ENCODE measurements at regions not wholly inside any gene's neighbourhood (a gene's known extent, or its start where the extent isn't known, plus 50 kb on each side); places are given as distances from the start of the nearest gene placed in this dataset.

DNA sequence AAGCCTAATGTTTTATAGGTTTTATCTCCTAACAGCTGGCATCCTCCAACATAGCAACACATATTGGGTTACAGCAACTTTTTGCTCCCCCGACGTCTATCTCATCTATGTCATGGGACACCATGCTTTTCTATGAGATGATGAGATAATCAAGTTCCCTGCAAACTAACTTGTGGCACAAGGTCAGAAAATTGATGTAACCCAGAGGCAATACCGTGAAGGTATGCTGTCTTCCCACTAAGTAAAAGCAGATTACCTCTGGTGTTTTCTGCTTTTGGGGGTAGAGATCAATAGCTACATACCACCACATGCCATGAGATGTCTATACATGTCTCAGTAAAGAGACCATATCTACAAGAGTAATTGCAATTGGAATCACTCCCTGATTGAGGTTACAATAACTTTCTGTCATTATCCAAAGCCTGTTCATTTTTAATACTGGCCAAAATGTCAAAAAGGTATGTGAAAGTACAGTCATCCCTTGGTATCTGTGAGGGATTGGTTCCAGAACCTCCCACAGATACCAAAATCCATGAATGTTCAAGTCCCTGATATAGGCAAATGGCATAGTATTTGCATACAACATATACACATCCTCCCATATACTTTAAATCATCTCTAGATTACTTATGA, 131.3 kb downstream of the CYSLTR2 start:
- Histone ChIP-seq H3K36me3 (replicated peaks) (no peaks in the 10 kb centered on the region), H3K9me3 (no peaks in the 10 kb centered on the region; the same call in 1 of the 2 replicates), H3K4me1 (no peaks in the 10 kb centered on the region), H3K27me3 (ENCODE audit: low read depth) (no peaks in the 10 kb centered on the region), H3K4me3 (no peak overlapping the region)
- in situ Hi-C loops (cut with MboI; ENCODE audit: low sequenced_read_pairs), result no loop called here
- DNase-seq (ENCODE audit: low spot score in 2 of 2), result no peak

DNA sequence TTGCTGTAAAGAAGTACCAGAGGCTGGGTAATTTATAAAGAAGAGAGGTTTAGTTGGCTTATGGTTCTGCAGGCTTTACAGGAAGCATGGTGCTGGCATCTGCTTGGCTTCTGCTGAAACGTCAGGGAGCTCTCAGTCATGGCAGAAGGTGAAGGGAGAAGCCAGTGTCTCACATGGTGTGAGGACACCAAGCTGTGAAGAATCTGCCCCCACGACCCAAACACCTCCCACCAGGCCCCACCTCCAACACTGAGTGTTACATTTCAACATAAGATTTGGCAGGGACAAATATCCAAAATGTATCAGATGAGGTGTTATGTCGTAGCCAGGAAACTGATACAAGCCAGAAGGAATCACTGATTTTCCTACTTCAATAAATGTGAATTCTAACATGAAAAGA, 136.5 kb downstream of the CYSLTR2 start:
- DNase-seq (ENCODE audit: low spot score in 2 of 2), result no peak
- Histone ChIP-seq H3K4me3 (no peak overlapping the region), H3K4me1 (no peaks in the 10 kb centered on the region), H3K9me3 (no peaks in the 10 kb centered on the region), H3K36me3 (replicated peaks) (no peaks in the 10 kb centered on the region), H3K27me3 (ENCODE audit: low read depth) (no peaks in the 10 kb centered on the region)
- in situ Hi-C loops (cut with MboI; ENCODE audit: low sequenced_read_pairs), result no loop called here

DNA sequence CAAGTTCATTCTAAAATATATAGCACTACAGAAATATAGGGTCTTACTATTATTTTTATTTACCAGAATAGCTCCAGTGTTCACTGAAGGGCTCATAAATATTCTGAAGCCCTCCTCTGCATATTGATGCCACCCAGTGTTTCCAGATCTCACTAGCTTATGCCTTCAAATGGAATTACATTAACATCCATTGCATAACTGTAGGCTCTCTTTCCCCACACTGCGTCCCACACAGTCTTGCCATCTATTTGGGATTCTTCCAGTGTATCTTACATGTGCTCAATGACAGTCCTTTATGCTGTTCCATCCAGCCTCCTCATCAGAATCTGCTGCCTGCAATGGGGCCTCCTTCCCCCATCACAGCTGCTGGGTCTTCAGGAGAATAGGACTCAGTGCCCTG, 137.2 kb downstream of the CYSLTR2 start:
- in situ Hi-C loops (cut with MboI; ENCODE audit: low sequenced_read_pairs), result no loop called here
- no peaks in the 10 kb centered on the region for H3K27me3 ChIP-seq (ENCODE audit: low read depth)
- DNase-seq (ENCODE audit: low spot score in 2 of 2), result no peak
- no peak overlapping the region for H3K4me3 ChIP-seq
- no peaks in the 10 kb centered on the region for H3K9me3 ChIP-seq
- no peaks in the 10 kb centered on the region for H3K36me3 ChIP-seq (replicated peaks)
- no peaks in the 10 kb centered on the region for H3K4me1 ChIP-seq

DNA sequence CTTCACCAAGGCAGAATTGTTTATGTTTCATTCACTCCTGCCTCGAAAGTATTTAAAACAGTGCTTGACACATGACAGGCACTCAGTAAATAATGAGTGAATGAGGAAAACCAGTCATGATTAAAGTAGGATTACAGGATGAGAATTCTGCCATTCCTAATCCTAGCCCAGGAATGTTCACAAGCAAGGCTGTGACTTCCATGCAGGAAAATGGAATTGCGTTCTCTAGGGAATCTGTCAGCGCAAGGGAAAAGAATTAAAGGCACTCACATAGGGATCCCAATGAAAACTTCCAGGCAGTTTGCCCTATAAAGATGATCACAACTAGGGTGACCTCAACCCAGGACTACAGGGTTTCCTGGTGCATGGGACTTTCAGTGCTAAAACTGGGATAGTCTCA, 143.4 kb downstream of the CYSLTR2 start:
- in situ Hi-C loops (cut with MboI; ENCODE audit: low sequenced_read_pairs), result no loop called here
- Histone ChIP-seq H3K4me3 (no peak overlapping the region), H3K27me3 (ENCODE audit: low read depth) (peaks cover 6% of the 10 kb centered on the region), H3K4me1 (no peaks in the 10 kb centered on the region), H3K36me3 (replicated peaks) (no peaks in the 10 kb centered on the region), H3K9me3 (no peaks in the 10 kb centered on the region)
- no peak for DNase-seq (ENCODE audit: low spot score in 2 of 2)

DNA sequence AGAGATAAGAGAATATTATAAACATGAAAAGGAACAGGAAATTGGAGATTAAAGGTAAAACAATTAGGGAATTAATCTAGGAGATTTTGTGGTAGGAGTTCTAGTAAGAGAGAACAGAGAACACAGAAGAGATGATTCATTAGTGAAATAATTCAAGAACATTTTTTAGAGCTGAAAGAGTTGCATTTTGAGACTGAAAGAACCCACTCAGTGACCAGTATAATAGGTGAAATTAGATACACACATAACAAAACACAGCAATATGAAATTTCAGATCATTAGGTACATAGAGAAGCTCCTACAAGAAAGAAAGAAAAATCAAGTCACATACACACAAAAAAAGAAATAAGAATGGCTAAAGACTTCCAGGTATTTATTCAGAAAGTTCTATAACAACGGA, 144.0 kb downstream of the CYSLTR2 start:
- Histone ChIP-seq H3K4me3 (no peak overlapping the region), H3K9me3 (no peaks in the 10 kb centered on the region), H3K4me1 (no peaks in the 10 kb centered on the region), H3K36me3 (replicated peaks) (no peaks in the 10 kb centered on the region), H3K27me3 (ENCODE audit: low read depth) (peaks cover 6% of the 10 kb centered on the region)
- no peak for DNase-seq (ENCODE audit: low spot score in 2 of 2)
- in situ Hi-C loops (cut with MboI; ENCODE audit: low sequenced_read_pairs), result no loop called here

DNA sequence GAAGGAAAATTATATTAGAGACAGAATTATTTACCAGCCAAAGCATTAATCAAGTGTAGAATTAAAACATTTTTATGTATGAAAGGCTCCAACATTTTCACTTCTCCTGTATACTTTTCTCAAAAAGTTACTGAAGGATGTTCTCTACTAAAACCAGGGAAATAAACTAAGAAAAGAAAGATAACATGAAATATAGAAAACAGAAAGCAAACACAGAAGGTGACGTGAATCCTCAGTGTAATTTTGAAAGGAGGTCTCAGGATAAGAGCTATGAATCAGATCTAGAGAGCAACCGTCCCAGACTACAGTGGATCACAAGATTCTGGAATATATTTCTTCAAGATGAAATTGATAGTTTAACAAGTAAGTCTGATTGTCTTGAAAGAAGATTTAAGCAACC, 144.5 kb downstream of the CYSLTR2 start:
- Histone ChIP-seq H3K27me3 (ENCODE audit: low read depth) (peaks cover 6% of the 10 kb centered on the region), H3K4me1 (no peaks in the 10 kb centered on the region), H3K36me3 (replicated peaks) (no peaks in the 10 kb centered on the region), H3K9me3 (no peaks in the 10 kb centered on the region), H3K4me3 (no peak overlapping the region)
- no peak for DNase-seq (ENCODE audit: low spot score in 2 of 2)
- in situ Hi-C loops (cut with MboI; ENCODE audit: low sequenced_read_pairs), result no loop called here

DNA sequence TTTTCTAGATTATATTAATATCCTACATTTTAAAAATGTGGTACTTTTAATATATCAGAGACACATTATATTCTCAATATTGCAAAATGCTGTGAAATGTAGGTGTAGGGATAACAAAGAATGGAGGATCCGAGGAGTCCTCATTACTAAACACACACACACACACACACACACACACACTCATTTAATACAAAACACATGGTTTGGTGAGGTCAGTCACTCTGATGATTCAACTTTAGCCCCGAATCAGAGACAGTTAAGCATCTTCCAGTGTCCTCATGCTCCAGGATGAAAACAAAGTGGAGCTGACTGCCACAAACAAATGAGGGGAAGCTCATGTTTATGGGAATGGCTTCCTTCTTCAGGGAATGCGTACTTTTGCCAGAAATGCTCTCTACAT, 147.5 kb downstream of the CYSLTR2 start:
- H3K36me3 ChIP-seq (replicated peaks), result no peaks in the 10 kb centered on the region
- no peak overlapping the region for H3K4me3 ChIP-seq
- H3K4me1 ChIP-seq, result no peaks in the 10 kb centered on the region
- DNase-seq (ENCODE audit: low spot score in 2 of 2), result no peak
- in situ Hi-C loops (cut with MboI; ENCODE audit: low sequenced_read_pairs), result no loop called here
- peaks cover 9% of the 10 kb centered on the region for H3K27me3 ChIP-seq (ENCODE audit: low read depth)
- H3K9me3 ChIP-seq, result no peaks in the 10 kb centered on the region

DNA sequence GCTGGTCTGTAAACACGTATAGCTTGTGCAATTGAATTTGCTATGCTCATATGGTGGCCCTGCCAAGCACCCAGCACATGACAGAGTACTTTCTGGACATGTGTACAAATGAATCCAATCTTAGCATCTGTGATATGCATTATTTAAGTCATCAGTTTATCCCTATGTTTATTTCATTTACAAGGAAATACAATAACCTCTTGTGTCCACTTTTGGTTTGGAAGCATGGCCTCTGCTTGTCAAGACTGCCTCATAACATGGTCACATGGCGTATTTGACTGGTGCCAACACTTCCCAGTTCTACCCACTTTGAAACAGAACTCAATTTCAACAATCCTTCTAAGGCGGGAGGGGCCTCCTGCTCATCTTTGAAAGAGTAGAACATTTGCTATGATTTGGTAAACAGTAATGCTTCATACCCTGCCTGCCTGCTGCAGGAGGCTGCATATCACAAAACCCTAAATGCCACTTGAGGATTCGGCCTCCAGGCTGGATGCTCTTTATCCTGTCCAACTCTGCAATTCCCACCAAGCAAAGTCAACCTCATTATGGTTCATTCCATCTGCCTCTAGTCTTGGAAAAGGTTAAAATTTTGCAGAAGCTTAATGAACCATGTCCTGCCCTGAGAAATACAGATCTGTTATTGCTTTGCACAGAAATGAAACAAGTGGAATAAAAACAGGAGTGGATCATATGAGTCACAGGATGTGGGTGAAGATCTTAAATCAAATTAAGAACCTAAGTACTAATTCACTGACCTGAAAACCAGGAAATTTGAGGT, 151.3 kb downstream of the CYSLTR2 start:
- H3K27me3 ChIP-seq (ENCODE audit: low read depth), result peaks cover 9% of the 10 kb centered on the region
- H3K36me3 ChIP-seq (replicated peaks), result no peaks in the 10 kb centered on the region
- H3K4me1 ChIP-seq, result no peaks in the 10 kb centered on the region
- H3K9me3 ChIP-seq, result no peaks in the 10 kb centered on the region
- DNase-seq (ENCODE audit: low spot score in 2 of 2), result no peak
- in situ Hi-C loops (cut with MboI; ENCODE audit: low sequenced_read_pairs), result no loop called here
- H3K4me3 ChIP-seq, result no peak overlapping the region

DNA sequence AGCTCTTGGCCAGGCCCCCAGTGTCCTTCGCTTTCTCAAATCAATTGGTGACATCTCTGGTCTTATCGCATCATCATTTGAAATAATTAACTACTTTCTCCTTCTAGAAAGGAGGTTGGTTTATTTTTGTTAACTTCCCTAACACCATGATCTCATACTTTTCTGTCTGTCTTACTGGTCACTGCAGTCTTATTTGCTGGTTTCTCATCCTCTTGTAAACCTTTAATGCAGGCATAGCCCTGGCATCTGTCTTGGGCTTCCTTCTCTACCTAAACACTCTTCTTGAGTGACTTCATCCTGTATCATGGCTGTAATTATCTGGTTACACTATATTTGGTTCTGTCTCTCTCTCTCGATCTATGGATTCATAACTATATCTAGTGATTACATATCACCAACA, 152.8 kb downstream of the CYSLTR2 start:
- Histone ChIP-seq H3K4me1 (no peaks in the 10 kb centered on the region), H3K36me3 (replicated peaks) (no peaks in the 10 kb centered on the region), H3K27me3 (ENCODE audit: low read depth) (peaks cover 7% of the 10 kb centered on the region), H3K4me3 (no peak overlapping the region), H3K9me3 (no peaks in the 10 kb centered on the region)
- no peak for DNase-seq (ENCODE audit: low spot score in 2 of 2)
- in situ Hi-C loops (cut with MboI; ENCODE audit: low sequenced_read_pairs), result no loop called here

DNA sequence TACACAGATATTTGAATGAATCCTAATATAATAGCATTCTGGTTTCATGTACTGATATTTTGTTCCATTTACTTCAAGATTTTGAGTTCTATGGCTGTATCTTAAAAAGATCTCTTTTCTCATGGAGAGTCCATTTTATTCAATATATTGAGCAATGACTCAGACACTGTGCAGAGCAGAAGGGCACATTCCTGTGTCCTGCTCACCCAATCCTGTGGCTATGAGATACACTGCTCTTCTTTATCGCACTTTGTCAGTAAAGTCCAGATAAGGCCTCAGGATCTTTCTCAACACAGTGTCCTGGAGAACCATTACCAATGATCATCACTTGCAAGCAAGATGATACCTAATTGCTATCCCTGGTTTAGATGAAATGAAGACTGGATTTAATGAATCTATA, 155.0 kb downstream of the CYSLTR2 start:
- in situ Hi-C loops (cut with MboI; ENCODE audit: low sequenced_read_pairs), result no loop called here
- DNase-seq (ENCODE audit: low spot score in 2 of 2), result no peak
- H3K4me3 ChIP-seq, result no peak overlapping the region
- H3K4me1 ChIP-seq, result no peaks in the 10 kb centered on the region
- H3K9me3 ChIP-seq, result no peaks in the 10 kb centered on the region
- H3K36me3 ChIP-seq (replicated peaks), result no peaks in the 10 kb centered on the region
- H3K27me3 ChIP-seq (ENCODE audit: low read depth), result peaks cover 3% of the 10 kb centered on the region; the same call in 1 of the 2 replicates

DNA sequence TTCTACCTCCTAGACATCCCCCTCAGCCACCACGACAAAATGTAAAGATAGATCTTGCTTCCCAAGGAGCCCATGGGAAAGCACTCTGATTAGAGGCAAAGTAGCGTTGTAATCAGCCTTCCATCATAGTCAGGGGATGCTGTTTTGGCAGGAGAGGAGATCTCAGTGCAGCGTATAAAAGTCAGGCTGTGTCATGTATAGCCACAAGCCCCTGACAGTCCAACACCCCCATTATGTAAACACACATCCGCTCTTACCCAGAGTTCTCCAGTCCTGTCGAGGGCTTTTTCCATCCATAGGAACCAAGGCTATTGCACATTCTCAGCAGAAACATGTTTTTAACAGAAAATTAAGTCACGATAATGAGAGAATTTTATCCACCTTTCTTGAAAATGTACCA, 156.3 kb downstream of the CYSLTR2 start:
- Histone ChIP-seq H3K4me3 (no peak overlapping the region), H3K4me1 (no peaks in the 10 kb centered on the region), H3K9me3 (no peaks in the 10 kb centered on the region), H3K36me3 (replicated peaks) (no peaks in the 10 kb centered on the region), H3K27me3 (ENCODE audit: low read depth) (peaks cover 3% of the 10 kb centered on the region; the same call in 1 of the 2 replicates)
- in situ Hi-C loops (cut with MboI; ENCODE audit: low sequenced_read_pairs), result no loop called here
- no peak for DNase-seq (ENCODE audit: low spot score in 2 of 2)

DNA sequence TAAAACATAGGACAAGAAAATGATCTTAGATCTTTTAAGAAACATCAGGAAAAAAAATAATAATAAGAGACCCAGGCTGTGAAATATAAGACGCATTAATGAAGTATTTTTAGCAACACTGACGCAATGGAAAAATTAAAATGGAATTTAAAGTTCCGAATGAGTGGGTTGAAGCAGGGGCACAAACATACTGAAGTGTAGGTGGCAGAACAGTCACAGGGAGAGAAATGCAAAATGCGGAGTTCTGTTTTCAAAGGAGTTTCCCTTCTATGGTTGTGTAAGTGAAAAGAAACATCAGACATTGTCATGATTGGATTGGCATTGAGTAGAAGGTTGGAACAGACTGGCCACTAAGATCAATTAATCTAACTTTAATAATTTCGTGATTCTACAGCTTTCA, 159.8 kb downstream of the CYSLTR2 start:
- DNase-seq (ENCODE audit: low spot score in 2 of 2), result no peak
- in situ Hi-C loops (cut with MboI; ENCODE audit: low sequenced_read_pairs), result no loop called here
- Histone ChIP-seq H3K36me3 (replicated peaks) (no peaks in the 10 kb centered on the region), H3K27me3 (ENCODE audit: low read depth) (no peaks in the 10 kb centered on the region), H3K4me3 (no peak overlapping the region), H3K9me3 (no peaks in the 10 kb centered on the region), H3K4me1 (no peaks in the 10 kb centered on the region)

DNA sequence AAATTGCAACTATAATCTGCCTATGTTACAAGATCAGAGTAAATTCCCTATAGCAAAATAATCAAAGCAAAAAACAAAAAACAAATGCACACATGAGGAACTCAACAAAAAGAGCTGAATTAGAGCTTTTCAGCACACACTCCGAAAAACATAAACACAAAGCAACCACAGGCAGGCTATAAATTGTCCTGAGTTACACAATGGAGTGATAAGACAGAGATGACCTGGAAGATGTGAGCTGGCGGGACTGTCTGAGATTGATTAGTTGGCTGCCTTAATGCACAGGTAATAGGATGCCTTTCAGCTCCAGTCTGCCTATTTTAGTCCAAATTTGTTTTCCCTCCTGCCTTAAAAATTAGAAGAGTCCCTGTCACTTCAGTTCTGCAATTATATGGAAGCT, 159.0 kb upstream of the FNDC3A start:
- in situ Hi-C loops (cut with MboI; ENCODE audit: low sequenced_read_pairs), result no loop called here
- Histone ChIP-seq H3K36me3 (replicated peaks) (no peaks in the 10 kb centered on the region), H3K4me3 (no peak overlapping the region), H3K4me1 (no peaks in the 10 kb centered on the region), H3K9me3 (no peaks in the 10 kb centered on the region), H3K27me3 (ENCODE audit: low read depth) (no peaks in the 10 kb centered on the region)
- DNase-seq (ENCODE audit: low spot score in 2 of 2), result no peak

DNA sequence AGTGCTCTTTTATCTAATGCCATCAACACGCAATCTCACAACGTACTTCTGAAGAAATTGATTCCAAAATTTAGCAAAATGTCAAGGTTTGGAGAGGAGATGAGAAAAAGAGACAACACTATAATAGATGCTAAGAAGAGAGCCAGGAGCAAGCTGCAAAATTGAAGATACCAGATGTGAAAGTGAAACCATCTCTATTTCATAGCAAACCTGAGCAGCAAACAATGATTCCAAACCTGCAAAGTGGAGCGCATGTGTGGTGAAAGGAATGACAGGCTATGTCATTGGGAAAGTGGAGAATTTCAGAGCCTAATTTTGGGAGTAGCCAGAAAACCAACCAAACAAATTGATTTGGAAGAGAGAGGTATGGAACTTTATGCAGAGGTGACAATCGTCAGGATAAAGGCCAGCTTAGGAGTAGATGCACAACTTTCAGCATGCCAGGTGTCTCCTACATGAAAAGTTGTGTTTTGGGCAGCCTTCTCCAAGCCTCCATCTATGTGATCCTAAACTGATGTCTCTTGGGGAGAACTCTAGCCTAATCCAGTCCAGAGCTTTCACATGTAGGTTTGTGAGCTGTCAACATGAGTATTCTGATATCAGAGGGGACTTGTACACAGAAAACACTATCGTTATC, 158.4 kb upstream of the FNDC3A start:
- in situ Hi-C loops (cut with MboI; ENCODE audit: low sequenced_read_pairs), result no loop called here
- H3K4me1 ChIP-seq, result no peaks in the 10 kb centered on the region
- H3K27me3 ChIP-seq (ENCODE audit: low read depth), result no peaks in the 10 kb centered on the region
- DNase-seq (ENCODE audit: low spot score in 2 of 2), result no peak
- H3K9me3 ChIP-seq, result no peaks in the 10 kb centered on the region
- H3K4me3 ChIP-seq, result no peak overlapping the region
- no peaks in the 10 kb centered on the region for H3K36me3 ChIP-seq (replicated peaks)
